GM12873 (cell line): ENCODE measurements at regions not wholly inside any gene's neighbourhood (a gene's known extent, or its start where the extent isn't known, plus 50 kb on each side); places are given as distances from the start of the nearest gene placed in this dataset.

Experiments
- CTCF ChIP-seq: IDR thresholded peaks from 2 replicates; pipeline ENCODE4 v1.5.1; 2012; ENCODE audit warnings: low read depth, mild to moderate bottlenecking, moderate library complexity, low read length, control low read depth; ENCODE audit not compliant: insufficient read depth; ENCODE audit errors: missing control alignments

GRCh38 chr9:18046068-18046467, 427.9 kb upstream of the ADAMTSL1 start:
- no peak for TF ChIP-seq CTCF

- no peak for TF ChIP-seq CTCF
Measured at GRCh38 chr9:18051638-18052037, 422.3 kb upstream of the ADAMTSL1 start.

- TF ChIP-seq CTCF, result no peak
Measured at GRCh38 chr9:18052060-18052459, 421.9 kb upstream of the ADAMTSL1 start.

- TF ChIP-seq CTCF, result no peak
Measured at GRCh38 chr9:18056269-18056992, 417.5 kb upstream of the ADAMTSL1 start.

- no peak for TF ChIP-seq CTCF
Measured at GRCh38 chr9:18056993-18057369, 417.0 kb upstream of the ADAMTSL1 start.

GRCh38 chr9:18058564-18059442, 415.1 kb upstream of the ADAMTSL1 start:
- no peak for TF ChIP-seq CTCF

GRCh38 chr9:18059447-18059846, 414.5 kb upstream of the ADAMTSL1 start:
- TF ChIP-seq CTCF, result no peak
